ENCODE measurements at regions not wholly inside any gene's neighbourhood (a gene's known extent, or its start where the extent isn't known, plus 50 kb on each side); places are given as distances from the start of the nearest gene placed in this dataset.
A peak's percentile ranks its signal among the peaks of the same experiment; 100 is the strongest.

DNA sequence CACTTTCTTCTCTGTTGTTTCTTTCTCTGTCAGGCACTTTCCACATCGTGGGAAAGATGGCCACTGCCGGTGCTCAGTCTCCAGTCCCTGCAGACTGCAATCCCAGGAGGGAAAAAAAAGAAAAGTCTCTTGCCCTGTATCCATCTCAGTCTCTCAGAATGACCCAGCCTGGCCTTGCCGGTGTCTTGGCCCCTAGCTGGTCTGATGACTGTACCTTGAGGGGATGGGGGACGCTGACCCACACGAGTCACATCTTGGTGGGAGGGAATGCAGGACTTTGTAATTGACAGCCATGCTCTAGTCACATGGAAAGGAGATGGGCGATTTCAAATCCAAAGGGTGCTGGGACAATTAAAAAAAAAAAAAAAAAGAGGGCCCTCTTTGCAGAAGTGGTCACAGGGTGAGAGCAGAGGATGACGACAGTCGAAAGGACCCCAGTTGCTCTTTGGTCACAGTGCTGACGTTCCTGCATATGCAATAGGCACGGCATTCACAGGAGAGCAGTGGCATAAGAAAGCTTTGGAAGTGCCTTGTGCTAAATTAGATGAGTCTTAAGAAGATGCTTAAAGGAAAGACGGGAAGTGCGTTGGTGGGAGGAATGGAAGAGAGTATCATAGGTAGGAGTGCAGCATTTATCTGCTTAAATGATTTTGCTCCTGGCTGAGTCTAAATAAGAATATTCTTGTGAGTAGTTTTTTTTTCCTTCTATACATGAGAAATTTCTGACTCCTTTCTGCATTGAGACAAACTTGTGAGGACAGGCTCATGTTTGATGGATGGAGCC lies 63.9 kb upstream of the AKAP12 start:
- Histone ChIP-seq H4K20me1 (ENCODE audit: insufficient read depth, low read length) (no peaks in the 10 kb centered on the region), H3K79me2 (ENCODE audit: insufficient read depth, low read length) (no peaks in the 10 kb centered on the region), H3K27me3 (ENCODE audit: control insufficient read depth in 2 of 2, insufficient read depth in 2 of 2, low read length in 2 of 2) (no peaks in the 10 kb centered on the region), H3K4me1 (ENCODE audit: control insufficient read depth in 1 of 2, insufficient read depth in 2 of 2, low read length in 2 of 2) (no peaks in the 10 kb centered on the region), H2AFZ (ENCODE audit: insufficient read depth, low read depth, low read length, poor library complexity, severe bottlenecking) (no peak overlapping the region), H3K4me3 (replicated peaks in 1 of 3; ENCODE audit: low read depth in 2 of 3, low read length in 3 of 3) (no peak overlapping the region), H3K36me3 (replicated peaks in 1 of 2; ENCODE audit: control insufficient read depth in 1 of 2, insufficient read depth in 2 of 2, low read length in 2 of 2) (no peaks in the 10 kb centered on the region), H3K4me2 (replicated peaks; ENCODE audit: extremely low read depth, low read length, poor library complexity, severe bottlenecking) (no peak overlapping the region), H3K9me3 (replicated peaks in 1 of 2; ENCODE audit: control insufficient read depth in 1 of 2, insufficient read depth in 1 of 2, low read length in 2 of 2) (peaks cover 0 to 4% of the 10 kb centered on the region in 2 donors), H3K27ac (ENCODE audit: low read depth in 1 of 2, low read length in 2 of 2) (no peak overlapping the region), H3K9ac (ENCODE audit: insufficient read depth, low read length, poor library complexity, severe bottlenecking) (no peak overlapping the region)
- H3K4me3 Mint-ChIP-seq, result no peak overlapping the region
- H3K4me1 Mint-ChIP-seq, result no peaks in the 10 kb centered on the region
- H3K27ac Mint-ChIP-seq, result peak overlapping the region in 1 of 7 donors; percentile 28
- DNase-seq, result no peak
- H3K27me3 Mint-ChIP-seq (ENCODE audit: low read depth in 3 of 3), result peaks cover 4 to 7% (median 6%) of the 10 kb centered on the region in 3 donors
- H3K9me3 Mint-ChIP-seq, result peaks cover 2 to 11% (median 4%) of the 10 kb centered on the region in 7 donors
- 83% methylated on average over 11 of the region's 12 CpGs for WGBS (ENCODE audit: insufficient coverage)
- no peaks in the 10 kb centered on the region for H3K36me3 Mint-ChIP-seq
- intact Hi-C loops (cut with micrococcal nuclease), result no loop called here
- TF ChIP-seq, protein P1, sequence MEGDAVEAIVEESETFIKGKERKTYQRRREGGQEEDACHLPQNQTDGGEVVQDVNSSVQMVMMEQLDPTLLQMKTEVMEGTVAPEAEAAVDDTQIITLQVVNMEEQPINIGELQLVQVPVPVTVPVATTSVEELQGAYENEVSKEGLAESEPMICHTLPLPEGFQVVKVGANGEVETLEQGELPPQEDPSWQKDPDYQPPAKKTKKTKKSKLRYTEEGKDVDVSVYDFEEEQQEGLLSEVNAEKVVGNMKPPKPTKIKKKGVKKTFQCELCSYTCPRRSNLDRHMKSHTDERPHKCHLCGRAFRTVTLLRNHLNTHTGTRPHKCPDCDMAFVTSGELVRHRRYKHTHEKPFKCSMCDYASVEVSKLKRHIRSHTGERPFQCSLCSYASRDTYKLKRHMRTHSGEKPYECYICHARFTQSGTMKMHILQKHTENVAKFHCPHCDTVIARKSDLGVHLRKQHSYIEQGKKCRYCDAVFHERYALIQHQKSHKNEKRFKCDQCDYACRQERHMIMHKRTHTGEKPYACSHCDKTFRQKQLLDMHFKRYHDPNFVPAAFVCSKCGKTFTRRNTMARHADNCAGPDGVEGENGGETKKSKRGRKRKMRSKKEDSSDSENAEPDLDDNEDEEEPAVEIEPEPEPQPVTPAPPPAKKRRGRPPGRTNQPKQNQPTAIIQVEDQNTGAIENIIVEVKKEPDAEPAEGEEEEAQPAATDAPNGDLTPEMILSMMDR (IDR thresholded peaks at IDR 0.05), result no peak

GRCh38 chr6:151176911-151177770 lies 62.6 kb upstream of the AKAP12 start:
- H3K4me3 ChIP-seq (replicated peaks in 1 of 3; ENCODE audit: low read depth in 2 of 3, low read length in 3 of 3), result no peak overlapping the region
- H2AFZ ChIP-seq (ENCODE audit: insufficient read depth, low read depth, low read length, poor library complexity, severe bottlenecking), result no peak overlapping the region
- H3K4me1 ChIP-seq (ENCODE audit: control insufficient read depth in 1 of 2, insufficient read depth in 2 of 2, low read length in 2 of 2), result no peaks in the 10 kb centered on the region
- H4K20me1 ChIP-seq (ENCODE audit: insufficient read depth, low read length), result no peaks in the 10 kb centered on the region
- intact Hi-C loops (cut with micrococcal nuclease), result no loop called here
- H3K4me2 ChIP-seq (replicated peaks; ENCODE audit: extremely low read depth, low read length, poor library complexity, severe bottlenecking), result no peak overlapping the region
- no peaks in the 10 kb centered on the region for H3K36me3 ChIP-seq (replicated peaks in 1 of 2; ENCODE audit: control insufficient read depth in 1 of 2, insufficient read depth in 2 of 2, low read length in 2 of 2)
- H3K27ac ChIP-seq (ENCODE audit: low read depth in 1 of 2, low read length in 2 of 2), result no peak overlapping the region
- no peak overlapping the region for H3K9ac ChIP-seq (ENCODE audit: insufficient read depth, low read length, poor library complexity, severe bottlenecking)
- WGBS (ENCODE audit: insufficient coverage), result 67% methylated on average over 1 of the region's 2 CpGs
- Mint-ChIP-seq H3K27ac (no peak overlapping the region), H3K4me3 (no peak overlapping the region), H3K9me3 (peaks cover 2 to 11% (median 4%) of the 10 kb centered on the region in 7 donors), H3K27me3 (ENCODE audit: low read depth in 3 of 3) (peaks cover 4 to 7% (median 6%) of the 10 kb centered on the region in 3 donors), H3K4me1 (no peaks in the 10 kb centered on the region), H3K36me3 (no peaks in the 10 kb centered on the region)
- TF ChIP-seq, protein P1 (IDR thresholded peaks at IDR 0.05), result no peak
- H3K9me3 ChIP-seq (replicated peaks in 1 of 2; ENCODE audit: control insufficient read depth in 1 of 2, insufficient read depth in 1 of 2, low read length in 2 of 2), result peaks cover 0 to 4% of the 10 kb centered on the region in 2 donors
- H3K27me3 ChIP-seq (ENCODE audit: control insufficient read depth in 2 of 2, insufficient read depth in 2 of 2, low read length in 2 of 2), result no peaks in the 10 kb centered on the region
- H3K79me2 ChIP-seq (ENCODE audit: insufficient read depth, low read length), result no peaks in the 10 kb centered on the region
- no peak for DNase-seq

Data from CD14-positive monocyte (primary cell).